Transverse colon (tissue), 4 donors: ENCODE measurements at regions not wholly inside any gene's neighbourhood (a gene's known extent, or its start where the extent isn't known, plus 50 kb on each side); places are given as distances from the start of the nearest gene placed in this dataset.

Source experiments
- DNase-seq: peaks from one replicate; pipeline ENCODE4 v3.0.0-alpha.2; 2019
- H3K27ac ChIP-seq, 4 donors: fragments of 200-600 bp; sonication (generic); 2 replicates each; pipeline ENCODE4 v1.5.1; 2016 to 2018; ENCODE audit warnings: inconsistent platforms in 4 of 4
- H3K27me3 ChIP-seq: fragments of 200-600 bp; sonication (generic); 2 replicates; pipeline ENCODE4 v1.5.1; 2017; ENCODE audit warnings: inconsistent platforms
- H3K36me3 ChIP-seq, 4 donors: fragments of 200-600 bp; sonication (generic); 2 replicates each; pipeline ENCODE4 v1.5.1; 2017 to 2019; ENCODE audit warnings: inconsistent platforms in 4 of 4
- H3K4me1 ChIP-seq, 4 donors: fragments of 200-600 bp; sonication (generic); 2 replicates each; pipeline ENCODE4 v1.5.1; 2017 to 2020; ENCODE audit warnings: inconsistent platforms in 4 of 4
- H3K4me3 ChIP-seq, 4 donors: fragments of 200-600 bp; sonication (generic); 1 replicate in 1 of 4; 2 replicates in 3 of 4; pipeline versions ENCODE4 v1.5.1 to v1.6.1; 2017 to 2019; ENCODE audit warnings: inconsistent platforms in 4 of 4
- H3K9me3 ChIP-seq, 2 donors: fragments of 200-600 bp; sonication (generic); 2 replicates each; pipeline ENCODE4 v1.5.1; 2017 to 2019; ENCODE audit warnings: inconsistent platforms in 2 of 2
- CTCF ChIP-seq, 5 experiments: fragments of 200-600 bp in 3 of 5; fragments of 450-650 bp in 2 of 5; sonication (generic) in 3 of 5; IDR thresholded peaks; 1 replicate in 2 of 5; 2 replicates in 3 of 5; pipeline ENCODE4 v1.5.1; 2016 to 2017; ENCODE audit warnings: antibody characterized with exemption in 5 of 5, inconsistent platforms in 3 of 5, mild to moderate bottlenecking in 2 of 5, moderate library complexity in 1 of 5
- EP300 ChIP-seq: sonication (generic); formaldehyde crosslinking; IDR thresholded peaks from one replicate; pipeline ENCODE4 v1.6.1; 2017; ENCODE audit warnings: antibody characterized with exemption, low read depth
- POLR2A ChIP-seq: fragments of 450-650 bp; IDR thresholded peaks from one replicate; pipeline ENCODE4 v1.6.1; 2016; ENCODE audit warnings: antibody characterized with exemption, mild to moderate bottlenecking, moderate library complexity
- POLR2AphosphoS5 ChIP-seq, 3 donors: sonication (generic); formaldehyde crosslinking; IDR thresholded peaks; one replicate each; pipeline ENCODE4 v1.6.1; 2016; ENCODE audit warnings: antibody characterized with exemption in 3 of 3
- WGBS, 2 donors: methylation state at CpG; one replicate each; pipeline ENCODE4 v1.1.5; 2018; ENCODE audit warnings: low coverage in 1 of 2; 5-methylcytosine and 5-hydroxymethylcytosine counted together
- in situ Hi-C, 4 donors: fragments of 200-750 bp; cut with MboI; loops; one replicate each; pipeline versions ENCODE4 v1.15.0 to v1.15.1; 2017; ENCODE audit warnings: low sequenced_read_pairs in 3 of 4, low pct_ligation_motif_present in 1 of 4, low pct_unique_long_range_greater_than_20kb in 1 of 4
- intact Hi-C: fragments of 100-400 bp; cut with DNase I; formaldehyde crosslinking; loops from one replicate; pipeline ENCODE4 v1.15.1; 2023; ENCODE audit warnings: low total_unique reads

GRCh38 chr1:195075973-195076372 lies 1532.3 kb downstream of the KCNT2 start:
- H3K27me3 ChIP-seq, result no peaks in the 10 kb centered on the region
- intact Hi-C loops (no loop called here), in situ Hi-C loops (no loop called here)
- no peaks in the 10 kb centered on the region for H3K9me3 ChIP-seq
- no peak overlapping the region for H3K27ac ChIP-seq
- no peak overlapping the region for H3K4me3 ChIP-seq
- DNase-seq, result no peak
- TF ChIP-seq POLR2AphosphoS5 (IDR thresholded peaks at IDR 0.05) (no peak), CTCF (IDR thresholded peaks at IDR 0.05) (no peak), EP300 (no peak), POLR2A (no peak)
- H3K36me3 ChIP-seq, result no peaks in the 10 kb centered on the region
- WGBS, 2 donors, result 72 to 83% methylated on average over 1 to 2 of the region's 2 CpGs
- no peaks in the 10 kb centered on the region for H3K4me1 ChIP-seq

GRCh38 chr1:195071461-195071860 lies 1536.8 kb downstream of the KCNT2 start:
- TF ChIP-seq POLR2AphosphoS5 (IDR thresholded peaks at IDR 0.05), result no peak
- no peak for TF ChIP-seq EP300
- no peak for TF ChIP-seq POLR2A
- no peak for TF ChIP-seq CTCF (IDR thresholded peaks at IDR 0.05)
- 80 to 89% methylated on average over 6 of the region's 6 CpGs for WGBS, 2 donors
- Histone ChIP-seq H3K27ac (no peak overlapping the region), H3K4me3 (no peak overlapping the region), H3K36me3 (no peaks in the 10 kb centered on the region), H3K9me3 (no peaks in the 10 kb centered on the region), H3K27me3 (no peaks in the 10 kb centered on the region), H3K4me1 (no peaks in the 10 kb centered on the region)
- in situ Hi-C loops, result no loop called here
- no peak for DNase-seq
- intact Hi-C loops, result no loop called here

- intact Hi-C loops (no loop called here), in situ Hi-C loops (no loop called here)
- H3K36me3 ChIP-seq, result no peaks in the 10 kb centered on the region
- TF ChIP-seq CTCF (IDR thresholded peaks at IDR 0.05), result no peak
- no peak for TF ChIP-seq POLR2AphosphoS5 (IDR thresholded peaks at IDR 0.05)
- no peak for TF ChIP-seq EP300
- TF ChIP-seq POLR2A, result no peak
- no peak overlapping the region for H3K27ac ChIP-seq
- no peak for DNase-seq
- no peaks in the 10 kb centered on the region for H3K27me3 ChIP-seq
- WGBS, 2 donors, result 85 to 100% methylated on average over 3 to 5 of the region's 5 CpGs
- no peak overlapping the region for H3K4me3 ChIP-seq
- H3K4me1 ChIP-seq, result no peaks in the 10 kb centered on the region
- no peaks in the 10 kb centered on the region for H3K9me3 ChIP-seq
These were observed 1542.8 kb downstream of the KCNT2 start for GRCh38 chr1:195065437-195065836.

GRCh38 chr1:195064358-195064757 lies 1543.9 kb downstream of the KCNT2 start:
- Histone ChIP-seq H3K4me1 (no peaks in the 10 kb centered on the region), H3K27ac (no peak overlapping the region), H3K9me3 (no peaks in the 10 kb centered on the region), H3K27me3 (no peaks in the 10 kb centered on the region), H3K36me3 (no peaks in the 10 kb centered on the region), H3K4me3 (no peak overlapping the region)
- in situ Hi-C loops (no loop called here), intact Hi-C loops (no loop called here)
- TF ChIP-seq POLR2AphosphoS5 (IDR thresholded peaks at IDR 0.05) (no peak), POLR2A (no peak), CTCF (IDR thresholded peaks at IDR 0.05) (no peak), EP300 (no peak)
- 83 to 96% methylated on average over 1 of the region's 1 CpG for whole genome bisulfite sequencing, 2 donors
- DNase-seq, result no peak
